ENCODE measurements at regions not wholly inside any gene's neighbourhood (a gene's known extent, or its start where the extent isn't known, plus 50 kb on each side); places are given as distances from the start of the nearest gene placed in this dataset.

DNA sequence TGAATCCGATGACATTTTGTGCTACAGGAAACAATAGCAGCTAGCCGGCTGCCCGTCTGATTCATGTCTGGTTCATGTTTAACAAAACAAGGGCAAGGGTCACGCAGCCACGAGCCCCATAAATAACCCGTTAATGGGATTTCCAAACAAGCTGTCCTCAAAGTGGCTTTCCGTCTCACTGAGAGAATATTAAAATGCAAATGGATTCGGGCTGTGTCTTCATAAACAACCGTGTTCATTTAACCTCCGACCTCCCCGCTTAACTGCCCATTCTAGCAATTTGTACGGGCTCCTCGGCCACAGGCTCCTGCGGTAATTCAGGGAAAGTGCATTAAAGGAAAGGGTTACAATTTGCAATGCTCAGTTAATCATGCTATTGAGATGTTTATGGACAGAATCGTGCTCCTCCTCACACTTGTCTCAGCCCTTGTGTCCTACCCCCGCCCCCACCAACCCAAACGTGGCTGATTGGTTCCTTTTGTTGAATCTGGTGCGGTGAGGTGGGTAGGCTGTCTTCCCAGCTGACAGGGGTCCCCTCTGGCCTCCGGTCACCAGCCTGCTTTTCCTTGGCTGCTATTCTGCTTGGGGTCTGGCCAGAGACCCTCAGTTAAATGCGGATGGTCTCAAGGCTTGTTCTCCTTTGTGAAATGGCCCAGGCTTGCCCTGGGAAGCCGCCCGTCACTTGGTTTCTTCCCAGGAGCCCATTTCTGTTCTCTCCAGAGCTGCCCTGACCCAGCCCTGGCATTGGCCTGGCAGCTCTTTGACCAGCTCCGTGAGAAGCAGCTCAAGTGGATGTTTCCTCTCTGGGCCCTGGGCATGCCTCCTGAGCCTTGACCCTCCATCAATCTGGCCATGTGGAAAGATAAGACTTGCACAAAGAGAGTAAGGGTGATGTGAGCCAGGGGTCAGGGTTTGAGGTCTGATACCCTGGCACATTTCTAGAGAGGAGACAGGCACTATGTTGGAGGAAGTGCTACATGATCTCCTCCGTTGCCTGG lies 200.7 kb upstream of the POU3F1 start:
- TF ChIP-seq POLR2A (IDR thresholded peaks at IDR 0.05) (no peak), POLR2AphosphoS5 (IDR thresholded peaks at IDR 0.05; ENCODE audit: insufficient read depth in 1 of 2, low read depth in 1 of 2) (no peak)
- TF ChIP-seq, protein P1, sequence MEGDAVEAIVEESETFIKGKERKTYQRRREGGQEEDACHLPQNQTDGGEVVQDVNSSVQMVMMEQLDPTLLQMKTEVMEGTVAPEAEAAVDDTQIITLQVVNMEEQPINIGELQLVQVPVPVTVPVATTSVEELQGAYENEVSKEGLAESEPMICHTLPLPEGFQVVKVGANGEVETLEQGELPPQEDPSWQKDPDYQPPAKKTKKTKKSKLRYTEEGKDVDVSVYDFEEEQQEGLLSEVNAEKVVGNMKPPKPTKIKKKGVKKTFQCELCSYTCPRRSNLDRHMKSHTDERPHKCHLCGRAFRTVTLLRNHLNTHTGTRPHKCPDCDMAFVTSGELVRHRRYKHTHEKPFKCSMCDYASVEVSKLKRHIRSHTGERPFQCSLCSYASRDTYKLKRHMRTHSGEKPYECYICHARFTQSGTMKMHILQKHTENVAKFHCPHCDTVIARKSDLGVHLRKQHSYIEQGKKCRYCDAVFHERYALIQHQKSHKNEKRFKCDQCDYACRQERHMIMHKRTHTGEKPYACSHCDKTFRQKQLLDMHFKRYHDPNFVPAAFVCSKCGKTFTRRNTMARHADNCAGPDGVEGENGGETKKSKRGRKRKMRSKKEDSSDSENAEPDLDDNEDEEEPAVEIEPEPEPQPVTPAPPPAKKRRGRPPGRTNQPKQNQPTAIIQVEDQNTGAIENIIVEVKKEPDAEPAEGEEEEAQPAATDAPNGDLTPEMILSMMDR (IDR thresholded peaks at IDR 0.05): no peak

Measured in vagina (tissue), 2 donors.